Endothelial cell (in vitro differentiated cells): ENCODE measurements at regions not wholly inside any gene's neighbourhood (a gene's known extent, or its start where the extent isn't known, plus 50 kb on each side); places are given as distances from the start of the nearest gene placed in this dataset.

Source experiments
- DNase-seq: peaks from one replicate; pipeline ENCODE4 v3.0.0; 2021; ENCODE audit warnings: low spot score
- H3K27ac Mint-ChIP-seq: one replicate; pipeline ENCODE4 v1.8.0; 2021; ENCODE audit warnings: mixed read lengths, inconsistent platforms; ENCODE audit not compliant: unreplicated experiment
- H3K27me3 Mint-ChIP-seq: one replicate; pipeline ENCODE4 v1.8.0; 2021; ENCODE audit warnings: mild to moderate bottlenecking, moderate library complexity, mixed read lengths, inconsistent platforms; ENCODE audit not compliant: unreplicated experiment
- H3K36me3 Mint-ChIP-seq: one replicate; pipeline ENCODE4 v1.8.0; 2021; ENCODE audit warnings: mild to moderate bottlenecking, low read depth, mixed read lengths, inconsistent platforms; ENCODE audit not compliant: unreplicated experiment
- H3K4me1 Mint-ChIP-seq: one replicate; pipeline ENCODE4 v1.8.0; 2021; ENCODE audit warnings: mild to moderate bottlenecking, mixed read lengths, inconsistent platforms; ENCODE audit not compliant: unreplicated experiment
- H3K4me3 Mint-ChIP-seq: one replicate; pipeline ENCODE4 v1.8.0; 2021; ENCODE audit warnings: mild to moderate bottlenecking, mixed read lengths, inconsistent platforms; ENCODE audit not compliant: unreplicated experiment
- H3K9me3 Mint-ChIP-seq: one replicate; pipeline ENCODE4 v1.8.0; 2021; ENCODE audit warnings: mixed read lengths, inconsistent platforms; ENCODE audit not compliant: unreplicated experiment
- CTCF ChIP-seq: fragments of 200-600 bp; sonication (generic); IDR thresholded peaks from one replicate; pipeline ENCODE4 v1.5.0; 2021; ENCODE audit warnings: antibody characterized with exemption; ENCODE audit not compliant: unreplicated experiment

- H3K27ac Mint-ChIP-seq: no peak overlapping the region
- no peak for TF ChIP-seq CTCF
- no peaks in the 10 kb centered on the region for H3K4me1 Mint-ChIP-seq
These were observed 213.6 kb upstream of the VEGFC start for GRCh38 chr4:177006331-177006730.

GRCh38 chr4:177008071-177008835 is 215.5 kb upstream of the VEGFC start:
- Mint-ChIP-seq H3K4me3 (no peak overlapping the region), H3K9me3 (no peaks in the 10 kb centered on the region), H3K27ac (no peak overlapping the region), H3K4me1 (no peaks in the 10 kb centered on the region), H3K36me3 (no peaks in the 10 kb centered on the region), H3K27me3 (no peaks in the 10 kb centered on the region)
- no peak for TF ChIP-seq CTCF
- DNase-seq: no peak

More at GRCh38 chr4:177006331-177006730, 213.6 kb upstream of the VEGFC start:
- no peaks in the 10 kb centered on the region for H3K36me3 Mint-ChIP-seq
- DNase-seq: no peak
- no peaks in the 10 kb centered on the region for H3K9me3 Mint-ChIP-seq
- H3K27me3 Mint-ChIP-seq: no peaks in the 10 kb centered on the region
- H3K4me3 Mint-ChIP-seq: no peak overlapping the region

GRCh38 chr4:177008836-177009501 is 216.2 kb upstream of the VEGFC start:
- no peaks in the 10 kb centered on the region for H3K9me3 Mint-ChIP-seq
- H3K36me3 Mint-ChIP-seq: no peaks in the 10 kb centered on the region
- H3K4me3 Mint-ChIP-seq: no peak overlapping the region
- H3K27me3 Mint-ChIP-seq: no peaks in the 10 kb centered on the region
- DNase-seq: no peak
- no peak overlapping the region for H3K27ac Mint-ChIP-seq
- H3K4me1 Mint-ChIP-seq: no peaks in the 10 kb centered on the region
- no peak for TF ChIP-seq CTCF

GRCh38 chr4:177010418-177010817 is 217.7 kb upstream of the VEGFC start:
- Mint-ChIP-seq H3K27ac (no peak overlapping the region), H3K9me3 (no peaks in the 10 kb centered on the region), H3K27me3 (no peaks in the 10 kb centered on the region), H3K4me1 (no peaks in the 10 kb centered on the region), H3K4me3 (no peak overlapping the region), H3K36me3 (no peaks in the 10 kb centered on the region)
- no peak for TF ChIP-seq CTCF
- no peak for DNase-seq

GRCh38 chr4:177012918-177013545 is 220.3 kb upstream of the VEGFC start:
- Mint-ChIP-seq H3K36me3 (no peaks in the 10 kb centered on the region), H3K4me1 (no peaks in the 10 kb centered on the region), H3K4me3 (no peak overlapping the region), H3K27ac (no peak overlapping the region), H3K27me3 (peaks cover 1% of the 10 kb centered on the region), H3K9me3 (no peaks in the 10 kb centered on the region)
- no peak for DNase-seq
- TF ChIP-seq CTCF: no peak
